GM23338 (cell line): ENCODE measurements at regions not wholly inside any gene's neighbourhood (a gene's known extent, or its start where the extent isn't known, plus 50 kb on each side); places are given as distances from the start of the nearest gene placed in this dataset.

Experiments
- ATAC-seq: fragments of 200-7000 bp; cut with Tn5 transposase; 3 replicates; pipeline ENCODE4 v1.9.1; 2020
- DNase-seq: peaks from one replicate; pipeline ENCODE4 v3.0.0-alpha.2; 2015; ENCODE audit warnings: low spot score
- H2AFZ ChIP-seq: fragments of 200-600 bp; sonication (generic); 2 replicates; pipeline ENCODE4 v1.8.0; 2016; ENCODE audit warnings: antibody characterized with exemption, mild to moderate bottlenecking, moderate library complexity
- H3F3A ChIP-seq: fragments of 200-600 bp; sonication (generic); replicated peaks from 2 replicates; pipeline ENCODE4 v1.8.0; 2017; ENCODE audit warnings: antibody characterized with exemption, mixed run types, low read depth
- H3K27ac ChIP-seq: fragments of 200-600 bp; sonication (generic); 2 replicates; pipeline ENCODE4 v1.6.1; 2016; ENCODE audit warnings: low read depth
- H3K27me3 ChIP-seq: fragments of 200-600 bp; sonication (generic); 2 replicates; pipeline ENCODE4 v1.8.0; 2016; ENCODE audit warnings: mild to moderate bottlenecking, mixed run types, moderate library complexity; ENCODE audit not compliant: insufficient read depth
- H3K36me3 ChIP-seq: fragments of 200-600 bp; sonication (generic); 2 replicates; pipeline ENCODE4 v1.8.0; 2016; ENCODE audit warnings: mild to moderate bottlenecking; ENCODE audit not compliant: insufficient read depth
- H3K4me1 ChIP-seq: fragments of 200-600 bp; sonication (generic); 2 replicates; pipeline ENCODE4 v1.8.0; 2016; ENCODE audit warnings: mild to moderate bottlenecking, moderate library complexity; ENCODE audit not compliant: insufficient read depth
- H3K4me2 ChIP-seq: fragments of 200-600 bp; sonication (generic); 2 replicates; pipeline ENCODE4 v1.7.1; 2017; ENCODE audit warnings: mixed run types
- H3K4me3 ChIP-seq: fragments of 200-600 bp; sonication (generic); 2 replicates; pipeline ENCODE4 v1.6.1; 2016; ENCODE audit warnings: mixed run types
- H3K79me2 ChIP-seq: fragments of 200-600 bp; sonication (generic); replicated peaks from 2 replicates; pipeline ENCODE4 v1.8.0; 2017; ENCODE audit warnings: mild to moderate bottlenecking; ENCODE audit not compliant: insufficient read depth
- H3K9me2 ChIP-seq: fragments of 200-600 bp; sonication (generic); 2 replicates; pipeline ENCODE4 v1.8.0; 2017; ENCODE audit not compliant: insufficient read depth
- H4K20me1 ChIP-seq: fragments of 200-600 bp; sonication (generic); replicated peaks from 2 replicates; pipeline ENCODE4 v1.8.0; 2017; ENCODE audit warnings: mild to moderate bottlenecking; ENCODE audit not compliant: insufficient read depth
- H3K27ac Mint-ChIP-seq: 2 replicates; pipeline ENCODE4 v1.8.0; 2020; ENCODE audit warnings: inconsistent platforms, mild to moderate bottlenecking, moderate library complexity, mixed read lengths
- H3K27me3 Mint-ChIP-seq: 3 replicates; pipeline ENCODE4 v1.8.0; 2022; ENCODE audit warnings: low read depth, mild to moderate bottlenecking, moderate library complexity, mixed read lengths, inconsistent platforms; ENCODE audit not compliant: insufficient read depth, poor library complexity
- H3K36me3 Mint-ChIP-seq: 3 replicates; pipeline ENCODE4 v1.8.0; 2021; ENCODE audit warnings: low read depth, mild to moderate bottlenecking, inconsistent platforms, moderate library complexity, mixed read lengths
- H3K4me1 Mint-ChIP-seq: 3 replicates; pipeline ENCODE4 v1.8.0; 2020; ENCODE audit warnings: mild to moderate bottlenecking, inconsistent platforms, mixed read lengths
- H3K4me3 Mint-ChIP-seq: 3 replicates; pipeline ENCODE4 v1.8.0; 2021; ENCODE audit warnings: moderate library complexity, mild to moderate bottlenecking, inconsistent platforms, mixed read lengths
- H3K9me3 Mint-ChIP-seq: 3 replicates; pipeline ENCODE4 v1.8.0; 2020; ENCODE audit warnings: moderate library complexity, mild to moderate bottlenecking, inconsistent platforms, mixed read lengths
- CREB1 ChIP-seq: fragments of 250-450 bp; sonication (Bioruptor Pico); IDR thresholded peaks from 2 replicates; pipeline ENCODE4 v1.5.0; 2020; ENCODE audit warnings: low read depth, mild to moderate bottlenecking, moderate library complexity
- EZH2 ChIP-seq: fragments of 200-600 bp; sonication (generic); IDR thresholded peaks from one replicate; pipeline ENCODE4 v1.8.0; 2017; ENCODE audit warnings: antibody characterized with exemption, mild to moderate bottlenecking, low read depth; ENCODE audit not compliant: unreplicated experiment
- EZH2phosphoT487 ChIP-seq: fragments of 200-600 bp; sonication (generic); IDR thresholded peaks from one replicate; pipeline ENCODE4 v1.8.1; 2018; ENCODE audit warnings: antibody characterized with exemption; ENCODE audit not compliant: unreplicated experiment
- JUNB ChIP-seq: IDR thresholded peaks from one replicate; pipeline ENCODE4 v1.6.1; 2016; ENCODE audit warnings: antibody characterized with exemption; ENCODE audit not compliant: unreplicated experiment
- NANOG ChIP-seq: IDR thresholded peaks from 2 replicates; pipeline ENCODE4 v1.6.1; 2016; ENCODE audit warnings: antibody characterized with exemption, borderline replicate concordance
- POLR2AphosphoS5 ChIP-seq: IDR thresholded peaks from 2 replicates; pipeline ENCODE4 v1.6.1; 2016; ENCODE audit warnings: antibody characterized with exemption, low read depth
- STAT1 ChIP-seq: IDR thresholded peaks from one replicate; pipeline ENCODE4 v1.6.1; 2016; ENCODE audit warnings: antibody characterized with exemption; ENCODE audit not compliant: unreplicated experiment
- ZNF114 ChIP-seq: fragments of 250-450 bp; sonication (Bioruptor Pico); IDR thresholded peaks from 2 replicates; pipeline ENCODE4 v1.5.0; 2020; ENCODE audit warnings: mild to moderate bottlenecking, moderate library complexity
- ZNF331 ChIP-seq: fragments of 250-450 bp; sonication (Bioruptor Pico); IDR thresholded peaks from 2 replicates; pipeline ENCODE4 v1.5.0; 2020; ENCODE audit warnings: low read depth, mild to moderate bottlenecking, moderate library complexity
- TF ChIP-seq, protein P1 (sequence below): fragments of 250-450 bp; sonication (Bioruptor Pico); IDR thresholded peaks from 2 replicates; pipeline ENCODE4 v1.5.0; 2020; ENCODE audit warnings: mild to moderate bottlenecking, moderate library complexity
- TF ChIP-seq, protein P2 (sequence below): IDR thresholded peaks from one replicate; pipeline ENCODE4 v1.6.1; 2018; ENCODE audit warnings: antibody characterized with exemption; ENCODE audit not compliant: unreplicated experiment
- TF ChIP-seq, protein P3 (sequence below), 2 experiments: fragments of 200-600 bp in 1 of 2; sonication (generic) in 1 of 2; conservative IDR thresholded peaks; 2 replicates each; pipeline versions ENCODE4 v1.5.1 to v1.6.1; 2016 to 2017; ENCODE audit warnings: antibody characterized with exemption in 2 of 2, low read depth in 2 of 2, mild to moderate bottlenecking in 2 of 2, moderate library complexity in 1 of 2
- TF ChIP-seq, protein P4 (sequence below): IDR thresholded peaks from 2 replicates; pipeline ENCODE4 v1.6.1; 2016; ENCODE audit warnings: antibody characterized with exemption

DNA sequence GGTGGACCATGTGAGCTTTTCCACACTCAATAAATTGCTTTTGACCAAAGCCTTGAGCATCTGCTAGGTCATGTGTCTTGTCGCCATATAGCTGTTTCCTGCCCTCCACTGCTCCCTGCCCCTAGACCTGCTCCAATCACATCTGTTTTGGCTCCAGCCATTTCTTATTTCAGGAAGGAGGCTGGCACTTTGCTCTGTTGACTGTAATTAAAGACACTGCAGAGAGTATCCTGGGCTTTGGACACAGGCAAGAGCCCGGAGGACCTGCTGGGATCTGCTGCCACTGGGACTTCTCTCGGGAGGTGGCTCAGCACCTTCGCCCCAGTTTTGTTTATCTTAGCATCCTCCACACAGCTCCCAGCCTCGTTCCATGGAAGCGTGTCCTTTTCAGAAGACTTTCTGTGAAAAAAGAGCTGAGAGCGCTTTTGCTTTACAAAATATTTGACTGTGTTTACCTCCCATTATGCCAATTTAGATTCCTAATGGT is 153.2 kb downstream of the MED10 start:
- peaks cover 4% of the 10 kb centered on the region; the same call in 1 of the 3 replicates for H3K36me3 Mint-ChIP-seq
- no peak overlapping the region for H3K27ac ChIP-seq
- H3K79me2 ChIP-seq: no peaks in the 10 kb centered on the region
- ATAC-seq (no peak), DNase-seq (no peak)
- H4K20me1 ChIP-seq: no peaks in the 10 kb centered on the region
- no peak overlapping the region for H3K27ac Mint-ChIP-seq
- 0 out of 2 replicates have a peak, but pooled peaks cover 4% of the 10 kb centered on the region for H3K9me2 ChIP-seq
- H3K4me1 ChIP-seq: no peaks in the 10 kb centered on the region
- no peaks in the 10 kb centered on the region for H3K27me3 ChIP-seq
- TF ChIP-seq ZNF331 (CRISPR knock-in tag): no peak
- TF ChIP-seq EZH2: no peak
- no peak for TF ChIP-seq JUNB
- TF ChIP-seq, protein P1, sequence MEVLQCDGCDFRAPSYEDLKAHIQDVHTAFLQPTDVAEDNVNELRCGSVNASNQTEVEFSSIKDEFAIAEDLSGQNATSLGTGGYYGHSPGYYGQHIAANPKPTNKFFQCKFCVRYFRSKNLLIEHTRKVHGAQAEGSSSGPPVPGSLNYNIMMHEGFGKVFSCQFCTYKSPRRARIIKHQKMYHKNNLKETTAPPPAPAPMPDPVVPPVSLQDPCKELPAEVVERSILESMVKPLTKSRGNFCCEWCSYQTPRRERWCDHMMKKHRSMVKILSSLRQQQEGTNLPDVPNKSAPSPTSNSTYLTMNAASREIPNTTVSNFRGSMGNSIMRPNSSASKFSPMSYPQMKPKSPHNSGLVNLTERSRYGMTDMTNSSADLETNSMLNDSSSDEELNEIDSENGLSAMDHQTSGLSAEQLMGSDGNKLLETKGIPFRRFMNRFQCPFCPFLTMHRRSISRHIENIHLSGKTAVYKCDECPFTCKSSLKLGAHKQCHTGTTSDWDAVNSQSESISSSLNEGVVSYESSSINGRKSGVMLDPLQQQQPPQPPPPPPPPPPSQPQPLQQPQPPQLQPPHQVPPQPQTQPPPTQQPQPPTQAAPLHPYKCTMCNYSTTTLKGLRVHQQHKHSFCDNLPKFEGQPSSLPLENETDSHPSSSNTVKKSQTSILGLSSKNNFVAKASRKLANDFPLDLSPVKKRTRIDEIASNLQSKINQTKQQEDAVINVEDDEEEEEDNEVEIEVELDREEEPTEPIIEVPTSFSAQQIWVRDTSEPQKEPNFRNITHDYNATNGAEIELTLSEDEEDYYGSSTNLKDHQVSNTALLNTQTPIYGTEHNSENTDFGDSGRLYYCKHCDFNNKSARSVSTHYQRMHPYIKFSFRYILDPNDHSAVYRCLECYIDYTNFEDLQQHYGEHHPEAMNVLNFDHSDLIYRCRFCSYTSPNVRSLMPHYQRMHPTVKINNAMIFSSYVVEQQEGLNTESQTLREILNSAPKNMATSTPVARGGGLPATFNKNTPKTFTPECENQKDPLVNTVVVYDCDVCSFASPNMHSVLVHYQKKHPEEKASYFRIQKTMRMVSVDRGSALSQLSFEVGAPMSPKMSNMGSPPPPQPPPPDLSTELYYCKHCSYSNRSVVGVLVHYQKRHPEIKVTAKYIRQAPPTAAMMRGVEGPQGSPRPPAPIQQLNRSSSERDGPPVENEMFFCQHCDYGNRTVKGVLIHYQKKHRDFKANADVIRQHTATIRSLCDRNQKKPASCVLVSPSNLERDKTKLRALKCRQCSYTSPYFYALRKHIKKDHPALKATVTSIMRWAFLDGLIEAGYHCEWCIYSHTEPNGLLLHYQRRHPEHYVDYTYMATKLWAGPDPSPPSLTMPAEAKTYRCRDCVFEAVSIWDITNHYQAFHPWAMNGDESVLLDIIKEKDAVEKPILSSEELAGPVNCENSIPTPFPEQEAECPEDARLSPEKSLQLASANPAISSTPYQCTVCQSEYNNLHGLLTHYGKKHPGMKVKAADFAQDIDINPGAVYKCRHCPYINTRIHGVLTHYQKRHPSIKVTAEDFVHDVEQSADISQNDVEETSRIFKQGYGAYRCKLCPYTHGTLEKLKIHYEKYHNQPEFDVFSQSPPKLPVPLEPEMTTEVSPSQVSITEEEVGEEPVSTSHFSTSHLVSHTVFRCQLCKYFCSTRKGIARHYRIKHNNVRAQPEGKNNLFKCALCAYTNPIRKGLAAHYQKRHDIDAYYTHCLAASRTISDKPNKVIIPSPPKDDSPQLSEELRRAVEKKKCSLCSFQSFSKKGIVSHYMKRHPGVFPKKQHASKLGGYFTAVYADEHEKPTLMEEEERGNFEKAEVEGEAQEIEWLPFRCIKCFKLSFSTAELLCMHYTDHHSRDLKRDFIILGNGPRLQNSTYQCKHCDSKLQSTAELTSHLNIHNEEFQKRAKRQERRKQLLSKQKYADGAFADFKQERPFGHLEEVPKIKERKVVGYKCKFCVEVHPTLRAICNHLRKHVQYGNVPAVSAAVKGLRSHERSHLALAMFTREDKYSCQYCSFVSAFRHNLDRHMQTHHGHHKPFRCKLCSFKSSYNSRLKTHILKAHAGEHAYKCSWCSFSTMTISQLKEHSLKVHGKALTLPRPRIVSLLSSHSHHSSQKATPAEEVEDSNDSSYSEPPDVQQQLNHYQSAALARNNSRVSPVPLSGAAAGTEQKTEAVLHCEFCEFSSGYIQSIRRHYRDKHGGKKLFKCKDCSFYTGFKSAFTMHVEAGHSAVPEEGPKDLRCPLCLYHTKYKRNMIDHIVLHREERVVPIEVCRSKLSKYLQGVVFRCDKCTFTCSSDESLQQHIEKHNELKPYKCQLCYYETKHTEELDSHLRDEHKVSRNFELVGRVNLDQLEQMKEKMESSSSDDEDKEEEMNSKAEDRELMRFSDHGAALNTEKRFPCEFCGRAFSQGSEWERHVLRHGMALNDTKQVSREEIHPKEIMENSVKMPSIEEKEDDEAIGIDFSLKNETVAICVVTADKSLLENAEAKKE (CRISPR knock-in tag): no peak
- no peak for TF ChIP-seq NANOG
- no peak for TF ChIP-seq ZNF114 (CRISPR knock-in tag)
- TF ChIP-seq EZH2phosphoT487: no peak
- no peak for TF ChIP-seq CREB1 (CRISPR knock-in tag)
- TF ChIP-seq, protein P2, sequence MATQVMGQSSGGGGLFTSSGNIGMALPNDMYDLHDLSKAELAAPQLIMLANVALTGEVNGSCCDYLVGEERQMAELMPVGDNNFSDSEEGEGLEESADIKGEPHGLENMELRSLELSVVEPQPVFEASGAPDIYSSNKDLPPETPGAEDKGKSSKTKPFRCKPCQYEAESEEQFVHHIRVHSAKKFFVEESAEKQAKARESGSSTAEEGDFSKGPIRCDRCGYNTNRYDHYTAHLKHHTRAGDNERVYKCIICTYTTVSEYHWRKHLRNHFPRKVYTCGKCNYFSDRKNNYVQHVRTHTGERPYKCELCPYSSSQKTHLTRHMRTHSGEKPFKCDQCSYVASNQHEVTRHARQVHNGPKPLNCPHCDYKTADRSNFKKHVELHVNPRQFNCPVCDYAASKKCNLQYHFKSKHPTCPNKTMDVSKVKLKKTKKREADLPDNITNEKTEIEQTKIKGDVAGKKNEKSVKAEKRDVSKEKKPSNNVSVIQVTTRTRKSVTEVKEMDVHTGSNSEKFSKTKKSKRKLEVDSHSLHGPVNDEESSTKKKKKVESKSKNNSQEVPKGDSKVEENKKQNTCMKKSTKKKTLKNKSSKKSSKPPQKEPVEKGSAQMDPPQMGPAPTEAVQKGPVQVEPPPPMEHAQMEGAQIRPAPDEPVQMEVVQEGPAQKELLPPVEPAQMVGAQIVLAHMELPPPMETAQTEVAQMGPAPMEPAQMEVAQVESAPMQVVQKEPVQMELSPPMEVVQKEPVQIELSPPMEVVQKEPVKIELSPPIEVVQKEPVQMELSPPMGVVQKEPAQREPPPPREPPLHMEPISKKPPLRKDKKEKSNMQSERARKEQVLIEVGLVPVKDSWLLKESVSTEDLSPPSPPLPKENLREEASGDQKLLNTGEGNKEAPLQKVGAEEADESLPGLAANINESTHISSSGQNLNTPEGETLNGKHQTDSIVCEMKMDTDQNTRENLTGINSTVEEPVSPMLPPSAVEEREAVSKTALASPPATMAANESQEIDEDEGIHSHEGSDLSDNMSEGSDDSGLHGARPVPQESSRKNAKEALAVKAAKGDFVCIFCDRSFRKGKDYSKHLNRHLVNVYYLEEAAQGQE: no peak
- TF ChIP-seq POLR2AphosphoS5: no peak
- no peak for TF ChIP-seq STAT1
- TF ChIP-seq, protein P3, sequence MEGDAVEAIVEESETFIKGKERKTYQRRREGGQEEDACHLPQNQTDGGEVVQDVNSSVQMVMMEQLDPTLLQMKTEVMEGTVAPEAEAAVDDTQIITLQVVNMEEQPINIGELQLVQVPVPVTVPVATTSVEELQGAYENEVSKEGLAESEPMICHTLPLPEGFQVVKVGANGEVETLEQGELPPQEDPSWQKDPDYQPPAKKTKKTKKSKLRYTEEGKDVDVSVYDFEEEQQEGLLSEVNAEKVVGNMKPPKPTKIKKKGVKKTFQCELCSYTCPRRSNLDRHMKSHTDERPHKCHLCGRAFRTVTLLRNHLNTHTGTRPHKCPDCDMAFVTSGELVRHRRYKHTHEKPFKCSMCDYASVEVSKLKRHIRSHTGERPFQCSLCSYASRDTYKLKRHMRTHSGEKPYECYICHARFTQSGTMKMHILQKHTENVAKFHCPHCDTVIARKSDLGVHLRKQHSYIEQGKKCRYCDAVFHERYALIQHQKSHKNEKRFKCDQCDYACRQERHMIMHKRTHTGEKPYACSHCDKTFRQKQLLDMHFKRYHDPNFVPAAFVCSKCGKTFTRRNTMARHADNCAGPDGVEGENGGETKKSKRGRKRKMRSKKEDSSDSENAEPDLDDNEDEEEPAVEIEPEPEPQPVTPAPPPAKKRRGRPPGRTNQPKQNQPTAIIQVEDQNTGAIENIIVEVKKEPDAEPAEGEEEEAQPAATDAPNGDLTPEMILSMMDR (conservative IDR thresholded peaks at IDR 0.05; ENCODE audit: low read depth in 2 of 2): no peak
- TF ChIP-seq, protein P4, sequence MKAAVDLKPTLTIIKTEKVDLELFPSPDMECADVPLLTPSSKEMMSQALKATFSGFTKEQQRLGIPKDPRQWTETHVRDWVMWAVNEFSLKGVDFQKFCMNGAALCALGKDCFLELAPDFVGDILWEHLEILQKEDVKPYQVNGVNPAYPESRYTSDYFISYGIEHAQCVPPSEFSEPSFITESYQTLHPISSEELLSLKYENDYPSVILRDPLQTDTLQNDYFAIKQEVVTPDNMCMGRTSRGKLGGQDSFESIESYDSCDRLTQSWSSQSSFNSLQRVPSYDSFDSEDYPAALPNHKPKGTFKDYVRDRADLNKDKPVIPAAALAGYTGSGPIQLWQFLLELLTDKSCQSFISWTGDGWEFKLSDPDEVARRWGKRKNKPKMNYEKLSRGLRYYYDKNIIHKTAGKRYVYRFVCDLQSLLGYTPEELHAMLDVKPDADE: no peak
- H3K4me3 Mint-ChIP-seq: no peak overlapping the region
- no peaks in the 10 kb centered on the region for H3K36me3 ChIP-seq
- no peak overlapping the region for H3K4me2 ChIP-seq
- H3K4me1 Mint-ChIP-seq: no peaks in the 10 kb centered on the region; the same call in 2 of the 3 replicates
- no peak overlapping the region for H3K4me3 ChIP-seq
- H2AFZ ChIP-seq: no peak overlapping the region
- no peaks in the 10 kb centered on the region for H3F3A ChIP-seq
- peaks cover 18% of the 10 kb centered on the region for H3K9me3 Mint-ChIP-seq
- H3K27me3 Mint-ChIP-seq: peaks cover 5% of the 10 kb centered on the region
